Liver (tissue), 8 donors: ENCODE measurements at regions not wholly inside any gene's neighbourhood (a gene's known extent, or its start where the extent isn't known, plus 50 kb on each side); places are given as distances from the start of the nearest gene placed in this dataset.

ENCODE experiments used
- DNase-seq: peaks from one replicate; pipeline ENCODE4 v3.0.0-alpha.2; 2017; ENCODE audit warnings: low spot score
- H3K27ac ChIP-seq, 2 donors: one replicate each; pipeline ENCODE4 v1.7.0; 2013; ENCODE audit warnings: inconsistent platforms in 2 of 2, low read length in 2 of 2, control low read depth in 1 of 2, low read depth in 1 of 2, mild to moderate bottlenecking in 1 of 2
- H3K27me3 ChIP-seq, 4 donors: one replicate each; pipeline versions ENCODE4 v1.6.1 to v1.7.0; 2013; ENCODE audit warnings: low read length in 3 of 4, inconsistent platforms in 1 of 4, mild to moderate bottlenecking in 1 of 4, moderate library complexity in 1 of 4; ENCODE audit not compliant: control insufficient read depth in 4 of 4, insufficient read depth in 4 of 4
- H3K36me3 ChIP-seq, 4 donors: one replicate each; pipeline versions ENCODE4 v1.6.1 to v1.7.0; 2013; ENCODE audit warnings: low read length in 3 of 4, mild to moderate bottlenecking in 3 of 4, low read depth in 1 of 4, moderate library complexity in 1 of 4; ENCODE audit not compliant: control insufficient read depth in 4 of 4, insufficient read depth in 3 of 4
- H3K4me1 ChIP-seq, 4 donors: one replicate each; pipeline versions ENCODE4 v1.6.1 to v1.7.0; 2013; ENCODE audit warnings: low read length in 3 of 4, mild to moderate bottlenecking in 3 of 4, moderate library complexity in 1 of 4; ENCODE audit not compliant: control insufficient read depth in 4 of 4, insufficient read depth in 4 of 4
- H3K4me3 ChIP-seq, 3 donors: one replicate each; pipeline versions ENCODE4 v1.6.1 to v1.7.0; 2013; ENCODE audit warnings: low read length in 3 of 3, control low read depth in 1 of 3, low read depth in 1 of 3, mild to moderate bottlenecking in 1 of 3
- H3K9ac ChIP-seq, 2 donors: one replicate each; pipeline ENCODE4 v1.7.0; 2013; ENCODE audit warnings: low read length in 2 of 2, mild to moderate bottlenecking in 2 of 2, moderate library complexity in 2 of 2, control low read depth in 1 of 2, low read depth in 1 of 2
- H3K9me3 ChIP-seq, 4 donors: one replicate each; pipeline versions ENCODE4 v1.6.1 to v1.7.0; 2013; ENCODE audit warnings: low read length in 3 of 4; ENCODE audit not compliant: control insufficient read depth in 4 of 4
- ATF3 ChIP-seq: IDR thresholded peaks from 2 replicates; pipeline ENCODE4 v1.6.1; 2016; ENCODE audit warnings: antibody characterized with exemption
- CTCF ChIP-seq: fragments of 150-350 bp; IDR thresholded peaks from 2 replicates; pipeline ENCODE4 v1.5.1; 2017; ENCODE audit warnings: improper control_type of control experiment, low read depth, low read length; ENCODE audit not compliant: missing input control
- EGR1 ChIP-seq, 2 donors: IDR thresholded peaks; 2 replicates each; pipeline ENCODE4 v1.6.1; 2016 to 2018; ENCODE audit warnings: antibody characterized with exemption in 2 of 2, low read depth in 2 of 2
- FOXA1 ChIP-seq: IDR thresholded peaks from 2 replicates; pipeline ENCODE4 v1.6.1; 2016; ENCODE audit warnings: antibody characterized with exemption
- FOXA2 ChIP-seq: IDR thresholded peaks from 2 replicates; pipeline ENCODE4 v1.6.1; 2016; ENCODE audit warnings: antibody characterized with exemption
- HNF4A ChIP-seq, 2 donors: conservative IDR thresholded peaks; 2 replicates each; pipeline ENCODE4 v1.6.1; 2016; ENCODE audit warnings: antibody characterized with exemption in 2 of 2, mild to moderate bottlenecking in 2 of 2
- HNF4G ChIP-seq: IDR thresholded peaks from 2 replicates; pipeline ENCODE4 v1.6.1; 2016; ENCODE audit warnings: antibody characterized with exemption
- JUND ChIP-seq, 2 donors: IDR thresholded peaks; 2 replicates each; pipeline ENCODE4 v1.6.1; 2016; ENCODE audit warnings: antibody characterized with exemption in 2 of 2
- NR2F2 ChIP-seq: IDR thresholded peaks from 2 replicates; pipeline ENCODE4 v1.6.1; 2016; ENCODE audit warnings: antibody characterized with exemption
- RAD21 ChIP-seq, 2 donors: IDR thresholded peaks; 2 replicates each; pipeline ENCODE4 v1.6.1; 2016; ENCODE audit warnings: antibody characterized with exemption in 2 of 2, mild to moderate bottlenecking in 2 of 2
- RXRA ChIP-seq, 2 donors: IDR thresholded peaks; 2 replicates each; pipeline ENCODE4 v1.6.1; 2017 to 2018; ENCODE audit warnings: antibody characterized with exemption in 2 of 2, mild to moderate bottlenecking in 1 of 2
- SP1 ChIP-seq: IDR thresholded peaks from 2 replicates; pipeline ENCODE4 v1.6.1; 2018; ENCODE audit warnings: antibody characterized with exemption, mild to moderate bottlenecking
- TAF1 ChIP-seq: conservative IDR thresholded peaks from 2 replicates; pipeline ENCODE4 v1.6.1; 2016; ENCODE audit warnings: antibody characterized with exemption, mild to moderate bottlenecking
- YY1 ChIP-seq: IDR thresholded peaks from 2 replicates; pipeline ENCODE4 v1.6.1; 2016; ENCODE audit warnings: antibody characterized with exemption, mild to moderate bottlenecking
- ZBTB33 ChIP-seq: IDR thresholded peaks from 2 replicates; pipeline ENCODE4 v1.6.1; 2016; ENCODE audit warnings: antibody characterized with exemption
- WGBS: extraction: QIAGEN DNeasy Blood & Tissue Kit; methylation state at CpG from one replicate; pipeline ENCODE4 v1.1.7; 2013; 5-methylcytosine and 5-hydroxymethylcytosine counted together
- TF ChIP-seq, protein P1 (sequence below): IDR thresholded peaks from 2 replicates; pipeline ENCODE4 v1.6.1; 2016; ENCODE audit warnings: antibody characterized with exemption
- donor health status: healthy.
- donor health status: healthy.
- donor health status: healthy.
- donor health status: healthy.
- donor health status: healthy.

- Histone ChIP-seq H3K9ac (no peak overlapping the region), H3K27me3 (peaks cover 0 to 3% (median 0%) of the 10 kb centered on the region in 4 donors), H3K36me3 (no peaks in the 10 kb centered on the region), H3K4me3 (no peak overlapping the region), H3K27ac (no peak overlapping the region), H3K4me1 (no peaks in the 10 kb centered on the region), H3K9me3 (no peaks in the 10 kb centered on the region)
- TF ChIP-seq EGR1 (IDR thresholded peaks at IDR 0.05; ENCODE audit: low read depth in 2 of 2) (no peak), ATF3 (no peak), TAF1 (no peak), ZBTB33 (no peak), FOXA2 (no peak), NR2F2 (no peak), RXRA (IDR thresholded peaks at IDR 0.05) (no peak), RAD21 (IDR thresholded peaks at IDR 0.05) (no peak), CTCF (no peak), SP1 (no peak)
- 72% methylated on average over 2 of the region's 2 CpGs for WGBS
- no peak for DNase-seq
Measured at GRCh38 chr2:13495051-13495450, 778.3 kb downstream of the TRIB2 start.

DNA sequence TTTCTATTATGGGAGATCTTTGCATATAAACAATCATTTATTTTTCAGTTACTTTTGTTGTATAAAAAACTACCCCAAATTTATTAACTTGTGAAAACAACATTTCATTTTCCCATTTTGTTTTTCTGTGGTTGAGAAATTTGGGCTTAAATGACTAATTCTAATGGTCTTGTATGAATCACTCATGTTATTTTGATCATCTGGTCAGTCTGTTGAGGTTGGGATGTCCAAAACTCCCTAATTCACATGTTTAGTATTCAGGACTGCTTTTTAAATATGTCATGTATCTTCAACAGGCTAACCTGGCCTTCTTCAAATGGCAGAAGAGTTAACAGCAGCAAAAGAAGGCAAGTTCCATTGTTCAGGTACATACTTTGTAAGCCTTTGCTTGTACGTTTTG, 788.1 kb downstream of the TRIB2 start:
- H3K27me3 ChIP-seq: peaks cover 0 to under 1% (median 0%) of the 10 kb centered on the region in 4 donors
- no peak overlapping the region for H3K9ac ChIP-seq
- H3K9me3 ChIP-seq: no peaks in the 10 kb centered on the region
- H3K4me1 ChIP-seq: no peaks in the 10 kb centered on the region
- 64% methylated on average over 1 of the region's 1 CpG for whole genome bisulfite sequencing
- H3K27ac ChIP-seq: no peak overlapping the region
- DNase-seq: no peak
- TF ChIP-seq TAF1: no peak
- TF ChIP-seq NR2F2: no peak
- no peak for TF ChIP-seq SP1
- no peak for TF ChIP-seq HNF4G
- TF ChIP-seq RAD21 (IDR thresholded peaks at IDR 0.05): no peak
- TF ChIP-seq JUND (IDR thresholded peaks at IDR 0.05): no peak
- TF ChIP-seq, protein P1, sequence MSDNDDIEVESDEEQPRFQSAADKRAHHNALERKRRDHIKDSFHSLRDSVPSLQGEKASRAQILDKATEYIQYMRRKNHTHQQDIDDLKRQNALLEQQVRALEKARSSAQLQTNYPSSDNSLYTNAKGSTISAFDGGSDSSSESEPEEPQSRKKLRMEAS: no peak
- no peak for TF ChIP-seq FOXA2
- no peak for TF ChIP-seq RXRA (IDR thresholded peaks at IDR 0.05)
- TF ChIP-seq FOXA1: no peak
- no peak for TF ChIP-seq YY1
- H3K4me3 ChIP-seq: no peak overlapping the region
- no peaks in the 10 kb centered on the region for H3K36me3 ChIP-seq

DNA sequence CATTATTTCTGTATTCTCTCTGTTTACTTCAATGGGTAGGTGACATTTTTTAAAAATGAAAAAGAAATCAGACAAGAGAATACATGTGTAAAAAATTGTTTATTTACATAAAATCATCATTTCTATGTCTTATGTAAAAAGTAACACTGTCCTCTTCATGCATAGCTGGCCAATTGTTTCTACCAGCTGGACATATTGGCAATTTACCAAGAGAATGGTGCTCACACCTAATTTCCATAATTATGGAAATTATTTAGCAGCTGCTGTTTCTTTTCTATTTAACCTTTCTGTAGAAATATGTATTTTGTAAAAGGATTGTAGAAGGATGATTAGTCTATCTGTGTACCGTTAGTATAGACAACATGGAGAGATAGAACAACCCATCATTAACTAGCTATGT, 791.9 kb downstream of the TRIB2 start:
- Histone ChIP-seq H3K9me3 (no peaks in the 10 kb centered on the region), H3K9ac (no peak overlapping the region), H3K36me3 (no peaks in the 10 kb centered on the region), H3K4me3 (no peak overlapping the region), H3K4me1 (no peaks in the 10 kb centered on the region), H3K27me3 (no peaks in the 10 kb centered on the region), H3K27ac (no peak overlapping the region)
- 85% methylated on average over 1 of the region's 1 CpG for WGBS
- no peak for DNase-seq
- no peak for TF ChIP-seq RXRA (IDR thresholded peaks at IDR 0.05)
- no peak for TF ChIP-seq HNF4A (conservative IDR thresholded peaks at IDR 0.05)
- TF ChIP-seq EGR1 (IDR thresholded peaks at IDR 0.05; ENCODE audit: low read depth in 2 of 2): no peak
- no peak for TF ChIP-seq SP1
